B cell (primary cell): ENCODE measurements at regions not wholly inside any gene's neighbourhood (a gene's known extent, or its start where the extent isn't known, plus 50 kb on each side); places are given as distances from the start of the nearest gene placed in this dataset.

Experiments
- ATAC-seq: fragments of 200-7000 bp; cut with Tn5 transposase; one replicate; pipeline ENCODE4 v1.10.0; 2021; ENCODE audit warnings: low read depth, mild to moderate bottlenecking, moderate number of reproducible peaks, moderate library complexity
- CTCF ChIA-PET: fragments of 350-600 bp; sonication (Branson Sonifier 250); formaldehyde crosslinking; loops from one replicate; lab custom pipeline; 2021; ENCODE audit warnings: antibody characterized with exemption, inconsistent platforms; lab: Charles Lee
- POLR2A ChIA-PET: fragments of 350-600 bp; sonication (Branson Sonifier 250); formaldehyde crosslinking; loops from one replicate; lab custom pipeline; 2021; ENCODE audit warnings: antibody characterized with exemption; lab: Charles Lee
- DNase-seq: peaks from one replicate; pipeline ENCODE4 v3.0.0; 2013
- H2AFZ ChIP-seq: 2 replicates; pipeline ENCODE4 v1.6.1; 2012; ENCODE audit warnings: mild to moderate bottlenecking, low read depth, low read length; ENCODE audit not compliant: insufficient read depth, poor library complexity, severe bottlenecking
- H3K27ac ChIP-seq, 2 donors: 1 replicate in 1 of 2; 2 replicates in 1 of 2; pipeline ENCODE4 v1.5.1; 2012 to 2013; ENCODE audit warnings: low read length in 2 of 2, mild to moderate bottlenecking in 2 of 2, moderate library complexity in 1 of 2
- H3K27me3 ChIP-seq, 4 experiments: fragments of 200-600 bp in 1 of 4; sonication (generic) in 1 of 4; replicated peaks in 1 of 4; 1 replicate in 2 of 4; 2 replicates in 2 of 4; pipeline versions ENCODE4 v1.6.1 to v1.7.0; 2013 to 2016; ENCODE audit warnings: low read length in 3 of 4, mild to moderate bottlenecking in 2 of 4, mixed read lengths in 1 of 4, moderate library complexity in 1 of 4; ENCODE audit not compliant: insufficient read depth in 4 of 4, control insufficient read depth in 3 of 4; ENCODE audit errors: control extremely low read depth in 1 of 4
- H3K36me3 ChIP-seq, 2 experiments: replicated peaks in 1 of 2; 1 replicate in 1 of 2; 2 replicates in 1 of 2; pipeline versions ENCODE4 v1.6.1 to v1.7.1; 2013; ENCODE audit warnings: low read length in 1 of 2; ENCODE audit not compliant: insufficient read depth in 2 of 2, control insufficient read depth in 1 of 2; ENCODE audit errors: control extremely low read depth in 1 of 2, extremely low read depth in 1 of 2
- H3K4me1 ChIP-seq, 2 donors: fragments of 200-600 bp in 1 of 2; sonication (generic) in 1 of 2; 1 replicate in 1 of 2; 2 replicates in 1 of 2; pipeline versions ENCODE4 v1.5.1 to v1.6.1; 2013 to 2017; ENCODE audit warnings: low read length in 2 of 2; ENCODE audit not compliant: control insufficient read depth in 2 of 2, insufficient read depth in 2 of 2
- H3K4me2 ChIP-seq: replicated peaks from 2 replicates; pipeline ENCODE3; 2012; ENCODE audit warnings: mild to moderate bottlenecking, low read depth, low read length; ENCODE audit not compliant: poor library complexity, severe bottlenecking
- H3K4me3 ChIP-seq, 5 experiments: fragments of 200-600 bp in 1 of 5; sonication (generic) in 1 of 5; 1 replicate in 3 of 5; 2 replicates in 2 of 5; pipeline versions ENCODE4 v1.5.1 to v1.7.0; 2011 to 2016; ENCODE audit warnings: low read length in 4 of 5, mild to moderate bottlenecking in 4 of 5, low read depth in 2 of 5, control low read depth in 1 of 5, moderate library complexity in 1 of 5; ENCODE audit not compliant: insufficient read depth in 1 of 5; ENCODE audit errors: control extremely low read depth in 1 of 5, extremely low read depth in 1 of 5
- H3K79me2 ChIP-seq: fragments of 200-600 bp; sonication (generic); one replicate; pipeline ENCODE4 v1.6.0; 2016; ENCODE audit warnings: low read length; ENCODE audit not compliant: control insufficient read depth, insufficient read depth
- H3K9ac ChIP-seq: fragments of 200-600 bp; sonication (generic); 2 replicates; pipeline ENCODE4 v1.6.1; 2017; ENCODE audit warnings: mild to moderate bottlenecking, low read length, moderate library complexity
- H3K9me3 ChIP-seq, 3 donors: one replicate each; pipeline versions ENCODE4 v1.6.1 to v1.7.1; 2013; ENCODE audit warnings: low read length in 2 of 3; ENCODE audit not compliant: control insufficient read depth in 2 of 3, insufficient read depth in 1 of 3; ENCODE audit errors: control extremely low read depth in 1 of 3
- H4K20me1 ChIP-seq: 2 replicates; pipeline ENCODE4 v1.6.0; 2012; ENCODE audit warnings: mild to moderate bottlenecking, low read length; ENCODE audit not compliant: insufficient read depth, control insufficient read depth, poor library complexity, severe bottlenecking
- H3K27ac Mint-ChIP-seq: one replicate; pipeline ENCODE4 v1.8.0; 2021; ENCODE audit warnings: mixed read lengths
- H3K27me3 Mint-ChIP-seq: one replicate; pipeline ENCODE4 v1.8.0; 2021; ENCODE audit warnings: mixed read lengths
- H3K4me1 Mint-ChIP-seq: one replicate; pipeline ENCODE4 v1.8.0; 2021; ENCODE audit warnings: mixed read lengths
- H3K4me3 Mint-ChIP-seq: one replicate; pipeline ENCODE4 v1.8.0; 2021; ENCODE audit warnings: mixed read lengths
- H3K9me3 Mint-ChIP-seq: one replicate; pipeline ENCODE4 v1.8.0; 2022; ENCODE audit warnings: mixed read lengths; ENCODE audit not compliant: insufficient read depth
- CTCF ChIP-seq: fragments of 200-600 bp; IDR thresholded peaks from one replicate; pipeline ENCODE4 v1.8.0; 2022; ENCODE audit warnings: antibody characterized with exemption, mild to moderate bottlenecking
- EZH2 ChIP-seq: IDR thresholded peaks from 2 replicates; pipeline ENCODE4 v1.6.1; 2012; ENCODE audit warnings: borderline replicate concordance, low read depth, mild to moderate bottlenecking, moderate library complexity, low read length; ENCODE audit not compliant: insufficient read depth, poor library complexity, severe bottlenecking
- WGBS: methylation state at CpG from one replicate; pipeline ENCODE4 v1.1.5; 2013; ENCODE audit warnings: missing lambda C conversion rate; ENCODE audit not compliant: insufficient coverage; 5-methylcytosine and 5-hydroxymethylcytosine counted together
- intact Hi-C: fragments of 100-400 bp; cut with micrococcal nuclease; formaldehyde crosslinking; loops from one replicate; pipeline ENCODE4 v1.10.0; 2022

GRCh38 chr15:92328207-92328606 is 65.5 kb upstream of the ST8SIA2 start:
- POLR2A ChIA-PET, result no interaction called here
- TF ChIP-seq EZH2 (no peak), CTCF (no peak)
- H3K4me1 Mint-ChIP-seq, result no peaks in the 10 kb centered on the region
- ATAC-seq (no peak), DNase-seq (no peak)
- no CpG with 5 or more reads among the region's 1 CpG for WGBS
- Histone ChIP-seq H3K4me1 (no peaks in the 10 kb centered on the region), H3K9me3 (peaks cover 0 to 5% (median 0%) of the 10 kb centered on the region in 3 donors), H3K79me2 (no peaks in the 10 kb centered on the region), H3K27ac (no peak overlapping the region), H3K4me3 (no peak overlapping the region), H3K36me3 (no peaks in the 10 kb centered on the region), H3K4me2 (no peak overlapping the region), H2AFZ (no peak overlapping the region), H4K20me1 (no peaks in the 10 kb centered on the region), H3K9ac (no peak overlapping the region), H3K27me3 (no peaks in the 10 kb centered on the region)
- intact Hi-C loops, result no loop called here
- H3K27me3 Mint-ChIP-seq, result no peaks in the 10 kb centered on the region
- no peak overlapping the region for H3K4me3 Mint-ChIP-seq
- no peaks in the 10 kb centered on the region for H3K9me3 Mint-ChIP-seq
- H3K27ac Mint-ChIP-seq, result no peak overlapping the region
- CTCF ChIA-PET, result no interaction called here

GRCh38 chr15:92332125-92332899 is 61.4 kb upstream of the ST8SIA2 start:
- Histone ChIP-seq H3K9ac (no peak overlapping the region), H3K4me2 (no peak overlapping the region), H3K79me2 (no peaks in the 10 kb centered on the region), H3K9me3 (peaks cover 0 to 5% (median 0%) of the 10 kb centered on the region in 3 donors), H2AFZ (no peak overlapping the region), H3K36me3 (no peaks in the 10 kb centered on the region), H3K27me3 (no peaks in the 10 kb centered on the region), H3K4me3 (no peak overlapping the region), H4K20me1 (no peaks in the 10 kb centered on the region), H3K4me1 (no peaks in the 10 kb centered on the region), H3K27ac (no peak overlapping the region)
- ChIA-PET CTCF (no interaction called here), POLR2A (no interaction called here)
- Mint-ChIP-seq H3K27me3 (no peaks in the 10 kb centered on the region), H3K9me3 (no peaks in the 10 kb centered on the region), H3K4me3 (no peak overlapping the region), H3K27ac (no peak overlapping the region), H3K4me1 (no peaks in the 10 kb centered on the region)
- intact Hi-C loops, result no loop called here
- TF ChIP-seq CTCF (no peak), EZH2 (no peak)
- DNase-seq, result no peak
- no peak for ATAC-seq
- 94% methylated on average over 2 of the region's 6 CpGs for WGBS
